ENCODE measurements at regions not wholly inside any gene's neighbourhood (a gene's known extent, or its start where the extent isn't known, plus 50 kb on each side); places are given as distances from the start of the nearest gene placed in this dataset.

DNA sequence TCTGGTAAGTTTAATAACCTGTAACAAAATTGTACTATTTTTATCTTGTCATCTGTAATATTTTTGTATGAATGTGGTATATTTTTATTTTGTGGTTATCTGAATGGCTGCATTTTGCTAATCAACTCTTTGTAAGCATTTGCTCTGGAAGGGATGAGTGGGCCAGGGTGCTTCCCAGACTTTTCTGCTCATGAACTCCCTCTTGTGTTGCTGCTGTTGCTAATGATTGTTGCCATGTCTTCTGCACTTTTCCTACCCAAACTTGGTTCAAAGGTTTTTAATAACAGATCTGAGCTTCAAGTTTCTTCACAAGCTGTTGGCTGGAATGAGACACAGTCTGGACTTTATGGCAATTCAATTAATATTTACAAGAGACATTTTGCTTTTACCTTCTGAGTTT, 1005.7 kb downstream of the HACE1 start:
- no peaks in the 10 kb centered on the region for H3K4me1 ChIP-seq (ENCODE audit: insufficient read depth, low read length)
- no peaks in the 10 kb centered on the region for H3K9me3 ChIP-seq (ENCODE audit: low read length)
- H3F3A ChIP-seq (ENCODE audit: low read length, unreplicated experiment) = no peaks in the 10 kb centered on the region
- H3K27me3 ChIP-seq (ENCODE audit: low read length) = no peaks in the 10 kb centered on the region
- ATAC-seq = no peak
- H3K4me2 ChIP-seq (ENCODE audit: low read length) = no peak overlapping the region
- DNase-seq = no peak
- no peaks in the 10 kb centered on the region for H3K79me2 ChIP-seq (ENCODE audit: low read length)
- no peaks in the 10 kb centered on the region for H3K9me2 ChIP-seq (replicated peaks; ENCODE audit: low read length)
- POLR2A ChIA-PET (ENCODE audit: unreplicated experiment) = no interaction called here
- CTCF ChIA-PET = no interaction called here
- no peak overlapping the region for H3K9ac ChIP-seq (ENCODE audit: low read length)
- H3K36me3 ChIP-seq (ENCODE audit: low read depth, low read length) = no peaks in the 10 kb centered on the region
- TF ChIP-seq EZH2phosphoT487 (IDR thresholded peaks at IDR 0.05; ENCODE audit: borderline replicate concordance, low read length) (no peak), EZH2 (IDR thresholded peaks at IDR 0.05; ENCODE audit: low read length, unreplicated experiment) (no peak)
- TF ChIP-seq, protein P1, sequence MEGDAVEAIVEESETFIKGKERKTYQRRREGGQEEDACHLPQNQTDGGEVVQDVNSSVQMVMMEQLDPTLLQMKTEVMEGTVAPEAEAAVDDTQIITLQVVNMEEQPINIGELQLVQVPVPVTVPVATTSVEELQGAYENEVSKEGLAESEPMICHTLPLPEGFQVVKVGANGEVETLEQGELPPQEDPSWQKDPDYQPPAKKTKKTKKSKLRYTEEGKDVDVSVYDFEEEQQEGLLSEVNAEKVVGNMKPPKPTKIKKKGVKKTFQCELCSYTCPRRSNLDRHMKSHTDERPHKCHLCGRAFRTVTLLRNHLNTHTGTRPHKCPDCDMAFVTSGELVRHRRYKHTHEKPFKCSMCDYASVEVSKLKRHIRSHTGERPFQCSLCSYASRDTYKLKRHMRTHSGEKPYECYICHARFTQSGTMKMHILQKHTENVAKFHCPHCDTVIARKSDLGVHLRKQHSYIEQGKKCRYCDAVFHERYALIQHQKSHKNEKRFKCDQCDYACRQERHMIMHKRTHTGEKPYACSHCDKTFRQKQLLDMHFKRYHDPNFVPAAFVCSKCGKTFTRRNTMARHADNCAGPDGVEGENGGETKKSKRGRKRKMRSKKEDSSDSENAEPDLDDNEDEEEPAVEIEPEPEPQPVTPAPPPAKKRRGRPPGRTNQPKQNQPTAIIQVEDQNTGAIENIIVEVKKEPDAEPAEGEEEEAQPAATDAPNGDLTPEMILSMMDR (conservative IDR thresholded peaks at IDR 0.05; ENCODE audit: low read depth, low read length) = no peak
- H4K20me1 ChIP-seq (ENCODE audit: low read length) = no peaks in the 10 kb centered on the region
- intact Hi-C loops (cut with micrococcal nuclease) = no loop called here
- H2AFZ ChIP-seq (ENCODE audit: low read length) = no peak overlapping the region
- no TSS peak for BruUV-seq (replicated peaks)
- H3K4me3 ChIP-seq (ENCODE audit: low read length) = no peak overlapping the region
- no peak overlapping the region for H3K27ac ChIP-seq (ENCODE audit: low read length)

DNA sequence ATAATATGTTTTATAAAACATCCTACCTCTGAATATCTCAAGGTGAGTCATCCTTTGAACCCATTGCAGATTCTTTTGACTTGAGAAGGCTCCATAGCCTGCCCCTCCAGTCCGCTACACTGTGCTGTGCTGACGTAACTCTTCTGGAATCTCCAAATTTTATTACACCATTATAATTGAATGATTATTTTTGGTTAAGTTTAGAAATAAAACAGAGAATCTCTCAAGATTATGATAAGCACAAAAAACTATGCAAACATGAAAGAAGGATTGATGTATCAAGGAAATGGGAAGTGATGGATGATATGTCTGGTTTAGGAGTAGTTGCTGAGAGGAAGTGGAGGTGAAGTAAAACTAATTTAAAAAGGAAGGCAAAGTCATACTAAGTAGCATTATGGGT, 1021.3 kb downstream of the HACE1 start:
- POLR2A ChIA-PET (ENCODE audit: unreplicated experiment) = no interaction called here
- Histone ChIP-seq H3K27ac (ENCODE audit: low read length) (no peak overlapping the region), H3K4me2 (ENCODE audit: low read length) (no peak overlapping the region), H3K27me3 (ENCODE audit: low read length) (no peaks in the 10 kb centered on the region), H3K9ac (ENCODE audit: low read length) (no peak overlapping the region), H3K79me2 (ENCODE audit: low read length) (no peaks in the 10 kb centered on the region), H3K4me3 (ENCODE audit: low read length) (no peak overlapping the region), H3K9me3 (ENCODE audit: low read length) (no peaks in the 10 kb centered on the region), H3K9me2 (replicated peaks; ENCODE audit: low read length) (no peaks in the 10 kb centered on the region), H3F3A (ENCODE audit: low read length, unreplicated experiment) (no peaks in the 10 kb centered on the region), H4K20me1 (ENCODE audit: low read length) (no peaks in the 10 kb centered on the region), H3K36me3 (ENCODE audit: low read depth, low read length) (no peaks in the 10 kb centered on the region), H2AFZ (ENCODE audit: low read length) (no peak overlapping the region), H3K4me1 (ENCODE audit: insufficient read depth, low read length) (no peaks in the 10 kb centered on the region)
- intact Hi-C loops (cut with micrococcal nuclease) = no loop called here
- ATAC-seq = no peak
- DNase-seq = no peak
- CTCF ChIA-PET = no interaction called here
- TF ChIP-seq, protein P1 (conservative IDR thresholded peaks at IDR 0.05; ENCODE audit: low read depth, low read length) = no peak
- TF ChIP-seq EZH2phosphoT487 (IDR thresholded peaks at IDR 0.05; ENCODE audit: borderline replicate concordance, low read length) (no peak), EZH2 (IDR thresholded peaks at IDR 0.05; ENCODE audit: low read length, unreplicated experiment) (no peak)
- BruUV-seq (replicated peaks) = no TSS peak

DNA sequence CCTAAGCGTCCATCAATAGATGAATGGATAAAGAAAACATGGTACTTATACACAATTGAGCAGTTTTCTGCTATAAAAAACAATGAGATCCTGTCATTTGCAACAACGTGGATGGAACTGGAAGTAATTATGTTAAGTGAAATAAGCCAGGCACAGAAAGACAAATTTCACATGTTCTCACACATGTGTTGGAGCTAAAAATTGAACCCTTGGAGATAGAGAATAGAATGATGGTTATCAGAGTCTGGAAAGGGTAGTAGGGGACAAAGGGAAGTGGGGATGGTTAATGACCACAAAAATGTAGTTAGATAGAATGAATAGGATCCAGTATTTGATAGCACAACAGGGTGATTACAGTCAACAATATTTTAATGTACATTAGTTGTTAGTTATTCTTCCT, 1033.5 kb downstream of the HACE1 start:
- Histone ChIP-seq H3K9ac (ENCODE audit: low read length) (no peak overlapping the region), H3K9me3 (ENCODE audit: low read length) (no peaks in the 10 kb centered on the region), H3K4me3 (ENCODE audit: low read length) (no peak overlapping the region), H4K20me1 (ENCODE audit: low read length) (no peaks in the 10 kb centered on the region), H3F3A (ENCODE audit: low read length, unreplicated experiment) (no peaks in the 10 kb centered on the region), H3K79me2 (ENCODE audit: low read length) (no peaks in the 10 kb centered on the region), H3K4me2 (ENCODE audit: low read length) (no peak overlapping the region), H3K9me2 (replicated peaks; ENCODE audit: low read length) (no peaks in the 10 kb centered on the region), H3K4me1 (ENCODE audit: insufficient read depth, low read length) (no peaks in the 10 kb centered on the region), H3K27ac (ENCODE audit: low read length) (no peak overlapping the region), H3K36me3 (ENCODE audit: low read depth, low read length) (no peaks in the 10 kb centered on the region), H3K27me3 (ENCODE audit: low read length) (no peaks in the 10 kb centered on the region), H2AFZ (ENCODE audit: low read length) (no peak overlapping the region)
- CTCF ChIA-PET = no interaction called here
- TF ChIP-seq EZH2 (IDR thresholded peaks at IDR 0.05; ENCODE audit: low read length, unreplicated experiment) (no peak), EZH2phosphoT487 (IDR thresholded peaks at IDR 0.05; ENCODE audit: borderline replicate concordance, low read length) (no peak)
- TF ChIP-seq, protein P1 (conservative IDR thresholded peaks at IDR 0.05; ENCODE audit: low read depth, low read length) = no peak
- no peak for DNase-seq
- BruUV-seq (replicated peaks) = no TSS peak
- POLR2A ChIA-PET (ENCODE audit: unreplicated experiment) = no interaction called here
- ATAC-seq = no peak
- intact Hi-C loops (cut with micrococcal nuclease) = no loop called here

All from PC-3 (cell line).